ENCODE measurements at regions not wholly inside any gene's neighbourhood (a gene's known extent, or its start where the extent isn't known, plus 50 kb on each side); places are given as distances from the start of the nearest gene placed in this dataset.
A peak's percentile ranks its signal among the peaks of the same experiment; 100 is the strongest.

DNA sequence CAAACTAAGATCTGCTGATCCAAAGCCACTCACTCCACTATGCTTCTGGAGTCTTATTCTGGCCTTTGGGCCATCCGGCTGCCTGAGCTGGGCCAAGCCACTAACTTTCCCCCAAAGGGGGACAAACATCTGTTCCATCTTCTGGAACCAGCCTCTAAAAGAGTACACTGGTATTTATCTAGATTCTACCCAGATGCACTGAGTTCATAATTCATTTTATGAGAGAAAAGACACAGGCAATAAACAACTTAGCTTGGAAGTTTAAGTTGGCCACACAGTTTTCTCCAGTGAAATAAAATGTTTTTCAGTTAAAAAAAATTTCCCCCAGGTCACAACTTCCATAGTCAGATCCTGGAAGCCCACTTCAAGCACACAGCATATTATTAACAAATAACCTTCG, 80.1 kb upstream of the ARHGEF3 start:
- POLR2A ChIA-PET, result no interaction called here
- DNase-seq (ENCODE audit: unreplicated experiment), result no peak
- CTCF ChIA-PET, result no interaction called here
- Mint-ChIP-seq H3K9me3 (ENCODE audit: unreplicated experiment) (no peaks in the 10 kb centered on the region), H3K36me3 (ENCODE audit: insufficient read depth, unreplicated experiment) (no peaks in the 10 kb centered on the region), H3K27me3 (ENCODE audit: insufficient read depth, unreplicated experiment) (no peaks in the 10 kb centered on the region), H3K4me1 (ENCODE audit: insufficient read depth, unreplicated experiment) (peaks cover 15% of the 10 kb centered on the region), H3K27ac (ENCODE audit: low read depth, unreplicated experiment) (no peak overlapping the region), H3K4me3 (ENCODE audit: unreplicated experiment) (no peak overlapping the region)
- intact Hi-C loops (cut with micrococcal nuclease), result no loop called here
- TF ChIP-seq, protein P1, sequence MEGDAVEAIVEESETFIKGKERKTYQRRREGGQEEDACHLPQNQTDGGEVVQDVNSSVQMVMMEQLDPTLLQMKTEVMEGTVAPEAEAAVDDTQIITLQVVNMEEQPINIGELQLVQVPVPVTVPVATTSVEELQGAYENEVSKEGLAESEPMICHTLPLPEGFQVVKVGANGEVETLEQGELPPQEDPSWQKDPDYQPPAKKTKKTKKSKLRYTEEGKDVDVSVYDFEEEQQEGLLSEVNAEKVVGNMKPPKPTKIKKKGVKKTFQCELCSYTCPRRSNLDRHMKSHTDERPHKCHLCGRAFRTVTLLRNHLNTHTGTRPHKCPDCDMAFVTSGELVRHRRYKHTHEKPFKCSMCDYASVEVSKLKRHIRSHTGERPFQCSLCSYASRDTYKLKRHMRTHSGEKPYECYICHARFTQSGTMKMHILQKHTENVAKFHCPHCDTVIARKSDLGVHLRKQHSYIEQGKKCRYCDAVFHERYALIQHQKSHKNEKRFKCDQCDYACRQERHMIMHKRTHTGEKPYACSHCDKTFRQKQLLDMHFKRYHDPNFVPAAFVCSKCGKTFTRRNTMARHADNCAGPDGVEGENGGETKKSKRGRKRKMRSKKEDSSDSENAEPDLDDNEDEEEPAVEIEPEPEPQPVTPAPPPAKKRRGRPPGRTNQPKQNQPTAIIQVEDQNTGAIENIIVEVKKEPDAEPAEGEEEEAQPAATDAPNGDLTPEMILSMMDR (IDR thresholded peaks at IDR 0.05; ENCODE audit: unreplicated experiment), result no peak
- BruUV-seq (replicated peaks), result no TSS peak

DNA sequence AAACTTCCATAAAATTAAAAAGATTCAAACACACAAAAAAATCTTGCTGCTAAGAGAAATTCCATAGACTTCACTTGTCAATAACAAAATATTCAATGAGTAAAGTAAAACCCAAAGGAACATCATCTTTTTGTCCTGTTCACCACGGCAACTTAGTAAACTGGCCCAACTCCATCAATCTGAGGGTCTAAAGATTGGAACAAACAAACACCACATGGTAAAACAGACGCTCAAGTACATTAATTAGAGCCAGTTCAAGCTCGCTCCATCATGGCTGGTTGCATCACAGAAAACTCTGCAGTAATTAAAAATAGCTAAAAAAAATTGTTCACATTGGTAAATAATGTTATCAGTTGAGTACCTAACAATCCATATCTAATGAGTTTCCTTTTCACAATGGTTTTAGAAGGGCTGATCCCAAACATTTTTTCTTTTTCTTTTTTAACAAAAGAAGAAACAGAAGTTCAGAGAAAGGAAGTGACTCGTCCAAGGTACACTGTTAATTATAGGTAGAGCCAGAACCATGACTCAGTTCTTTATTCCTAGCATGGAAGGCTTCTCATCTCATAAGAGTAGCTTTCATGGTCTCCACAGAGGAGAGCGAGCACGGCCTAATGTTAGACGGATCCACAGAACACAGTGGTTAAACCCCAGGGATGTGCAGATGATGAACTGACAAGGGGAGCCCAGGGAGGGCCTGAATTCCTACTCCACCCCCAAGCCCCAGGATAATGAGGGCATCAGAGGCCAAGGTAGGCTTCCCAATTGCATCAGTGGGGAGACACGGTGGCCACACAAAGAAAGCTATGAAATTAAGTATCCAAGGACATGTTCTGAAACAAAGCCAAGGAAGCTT, 79.2 kb upstream of the ARHGEF3 start:
- no peaks in the 10 kb centered on the region for H3K27me3 Mint-ChIP-seq (ENCODE audit: insufficient read depth, unreplicated experiment)
- no peak overlapping the region for H3K27ac Mint-ChIP-seq (ENCODE audit: low read depth, unreplicated experiment)
- POLR2A ChIA-PET, result no interaction called here
- no peaks in the 10 kb centered on the region for H3K36me3 Mint-ChIP-seq (ENCODE audit: insufficient read depth, unreplicated experiment)
- intact Hi-C loops (cut with micrococcal nuclease), result no loop called here
- TF ChIP-seq, protein P1 (IDR thresholded peaks at IDR 0.05; ENCODE audit: unreplicated experiment), result no peak
- H3K4me3 Mint-ChIP-seq (ENCODE audit: unreplicated experiment), result no peak overlapping the region
- no peaks in the 10 kb centered on the region for H3K9me3 Mint-ChIP-seq (ENCODE audit: unreplicated experiment)
- CTCF ChIA-PET, result no interaction called here
- peaks cover 15% of the 10 kb centered on the region for H3K4me1 Mint-ChIP-seq (ENCODE audit: insufficient read depth, unreplicated experiment)
- BruUV-seq (replicated peaks), result no TSS peak
- no peak for DNase-seq (ENCODE audit: unreplicated experiment)

DNA sequence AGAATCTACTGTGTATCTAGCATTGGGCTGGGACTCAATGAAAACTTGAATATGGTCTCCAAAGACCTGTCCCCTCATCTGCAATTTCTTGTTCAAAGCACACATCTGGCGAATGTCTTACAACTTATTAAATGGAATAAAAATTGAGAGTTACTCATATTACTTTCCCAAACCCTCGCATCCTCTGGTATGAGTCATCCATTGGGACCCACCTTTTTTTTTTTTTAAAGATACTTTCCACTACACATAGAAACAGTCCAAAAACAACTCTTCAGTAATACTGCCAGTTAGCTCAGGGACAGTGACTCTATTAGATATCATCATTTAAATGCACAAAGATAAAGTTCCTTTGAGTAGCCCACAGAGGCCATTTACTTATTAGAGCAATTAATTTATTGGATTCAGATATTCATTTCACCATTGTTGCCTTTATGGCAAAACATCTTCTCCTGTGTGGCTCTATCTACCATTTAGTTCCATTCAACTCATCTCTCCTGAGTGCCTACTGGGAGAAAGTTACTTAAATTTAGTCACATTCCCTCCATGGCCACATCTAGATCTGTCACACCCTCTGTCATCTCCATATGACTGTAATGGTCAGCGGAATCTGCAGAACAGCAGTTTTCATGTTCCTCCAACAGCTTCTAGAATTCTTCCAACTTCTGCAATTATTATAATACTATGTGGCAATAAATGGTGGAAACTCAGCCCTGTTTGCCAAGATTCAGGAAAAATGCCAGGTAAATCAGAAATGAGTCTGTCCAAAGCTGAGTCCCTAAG, 77.9 kb upstream of the ARHGEF3 start:
- CTCF ChIA-PET, result no interaction called here
- peak; percentile 45 for DNase-seq (ENCODE audit: unreplicated experiment)
- no peaks in the 10 kb centered on the region for H3K27me3 Mint-ChIP-seq (ENCODE audit: insufficient read depth, unreplicated experiment)
- TF ChIP-seq, protein P1 (IDR thresholded peaks at IDR 0.05; ENCODE audit: unreplicated experiment), result no peak
- H3K36me3 Mint-ChIP-seq (ENCODE audit: insufficient read depth, unreplicated experiment), result no peaks in the 10 kb centered on the region
- POLR2A ChIA-PET, result interaction anchor here (0.5 kb wide), 1 partner anchor 618 kb away, joined by 3 read pairs; no protein-coding TSS in a partner anchor
- H3K4me3 Mint-ChIP-seq (ENCODE audit: unreplicated experiment), result no peak overlapping the region
- H3K4me1 Mint-ChIP-seq (ENCODE audit: insufficient read depth, unreplicated experiment), result peaks cover 15% of the 10 kb centered on the region
- BruUV-seq (replicated peaks), result no TSS peak
- no peaks in the 10 kb centered on the region for H3K9me3 Mint-ChIP-seq (ENCODE audit: unreplicated experiment)
- H3K27ac Mint-ChIP-seq (ENCODE audit: low read depth, unreplicated experiment), result no peak overlapping the region
- intact Hi-C loops (cut with micrococcal nuclease), result no loop called here

DNA sequence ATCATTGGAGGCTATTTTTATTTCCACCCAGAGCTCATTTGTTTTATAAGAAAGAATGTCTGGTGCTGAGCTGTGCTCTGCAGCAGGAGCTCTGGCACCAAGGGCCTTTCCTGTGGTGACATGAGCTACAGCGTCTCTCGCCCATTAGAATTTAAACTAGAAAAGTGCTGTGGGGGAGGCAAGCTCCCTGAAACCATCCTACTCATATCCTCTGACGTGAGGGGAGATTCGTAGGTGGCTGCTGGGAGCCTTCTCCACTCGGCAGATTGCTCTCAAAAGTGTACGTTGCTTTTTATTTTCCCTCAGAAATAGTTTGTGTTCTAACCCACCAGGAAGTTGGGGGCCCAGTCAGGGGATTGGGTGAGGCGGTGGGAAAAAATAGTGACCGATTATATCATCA, 76.3 kb upstream of the ARHGEF3 start:
- no peak overlapping the region for H3K4me3 Mint-ChIP-seq (ENCODE audit: unreplicated experiment)
- no peak overlapping the region for H3K27ac Mint-ChIP-seq (ENCODE audit: low read depth, unreplicated experiment)
- TF ChIP-seq, protein P1 (IDR thresholded peaks at IDR 0.05; ENCODE audit: unreplicated experiment), result no peak
- no TSS peak for BruUV-seq (replicated peaks)
- intact Hi-C loops (cut with micrococcal nuclease), result no loop called here
- H3K4me1 Mint-ChIP-seq (ENCODE audit: insufficient read depth, unreplicated experiment), result peaks cover 9% of the 10 kb centered on the region
- POLR2A ChIA-PET, result interaction anchor here (0.6 kb wide), 1 partner anchor 8 kb away, joined by 3 read pairs; no protein-coding TSS in a partner anchor
- H3K36me3 Mint-ChIP-seq (ENCODE audit: insufficient read depth, unreplicated experiment), result no peaks in the 10 kb centered on the region
- no peaks in the 10 kb centered on the region for H3K9me3 Mint-ChIP-seq (ENCODE audit: unreplicated experiment)
- H3K27me3 Mint-ChIP-seq (ENCODE audit: insufficient read depth, unreplicated experiment), result no peaks in the 10 kb centered on the region
- CTCF ChIA-PET, result interaction anchor here (0.6 to 0.8 kb wide), 2 partner anchors 14 to 246 kb away, joined by 3 read pairs; no protein-coding TSS in a partner anchor
- no peak for DNase-seq (ENCODE audit: unreplicated experiment)
